ENCODE measurements at regions not wholly inside any gene's neighbourhood (a gene's known extent, or its start where the extent isn't known, plus 50 kb on each side); places are given as distances from the start of the nearest gene placed in this dataset.

GRCh38 chr6:82779041-82779440 is 286.6 kb downstream of the UBE3D start:
- Histone ChIP-seq H2BK5ac (ENCODE audit: low read depth, low read length, poor library complexity, severe bottlenecking) (no peak overlapping the region), H3K14ac (ENCODE audit: low read length in 2 of 2) (no peak overlapping the region), H4K8ac (ENCODE audit: low read length) (no peak overlapping the region), H3K79me1 (replicated peaks; ENCODE audit: low read length, poor library complexity, severe bottlenecking) (no peaks in the 10 kb centered on the region), H3K23ac (ENCODE audit: low read length in 2 of 2) (no peak overlapping the region), H2BK12ac (ENCODE audit: low read length in 2 of 2) (no peak overlapping the region), H2BK15ac (ENCODE audit: low read depth, poor library complexity, severe bottlenecking) (no peak overlapping the region), H3K9ac (ENCODE audit: low read length) (no peak overlapping the region), H2AK5ac (ENCODE audit: low read length, severe bottlenecking) (no peak overlapping the region), H3K27me3 (ENCODE audit: control insufficient read depth in 1 of 2, insufficient read depth in 1 of 2, low read length in 2 of 2) (no peaks in the 10 kb centered on the region), H3K18ac (ENCODE audit: low read depth in 1 of 2, low read length in 2 of 2) (no peak overlapping the region), H3K9me3 (ENCODE audit: control insufficient read depth, low read length) (no peaks in the 10 kb centered on the region), H3K4ac (ENCODE audit: low read depth in 1 of 2, low read length in 2 of 2) (no peak overlapping the region), H3K27ac (ENCODE audit: low read length, poor library complexity, severe bottlenecking) (no peak overlapping the region), H3K4me1 (ENCODE audit: control insufficient read depth, insufficient read depth, low read depth, low read length) (peaks cover 2% of the 10 kb centered on the region), H3K36me3 (ENCODE audit: control insufficient read depth in 1 of 2, insufficient read depth in 2 of 2, low read depth in 1 of 2, low read length in 2 of 2) (no peaks in the 10 kb centered on the region), H4K91ac (ENCODE audit: low read length) (no peak overlapping the region), H2BK120ac (ENCODE audit: low read depth, low read length) (no peak overlapping the region), H3K4me3 (ENCODE audit: insufficient read depth in 1 of 2, low read depth in 1 of 2, low read length in 2 of 2) (no peak overlapping the region), H3K4me2 (ENCODE audit: low read length, poor library complexity, severe bottlenecking) (no peak overlapping the region), H2AFZ (ENCODE audit: low read depth, low read length) (no peak overlapping the region)
- WGBS: 75% methylated on average over 2 of the region's 3 CpGs
- no peak for DNase-seq

- no peak overlapping the region for H3K14ac ChIP-seq (ENCODE audit: low read length in 2 of 2)
- H3K36me3 ChIP-seq (ENCODE audit: control insufficient read depth in 1 of 2, insufficient read depth in 2 of 2, low read depth in 1 of 2, low read length in 2 of 2): no peaks in the 10 kb centered on the region
- no peak overlapping the region for H2BK15ac ChIP-seq (ENCODE audit: low read depth, poor library complexity, severe bottlenecking)
- H3K4me1 ChIP-seq (ENCODE audit: control insufficient read depth, insufficient read depth, low read depth, low read length): peaks cover 2% of the 10 kb centered on the region
- H2BK5ac ChIP-seq (ENCODE audit: low read depth, low read length, poor library complexity, severe bottlenecking): no peak overlapping the region
- no peak overlapping the region for H3K9ac ChIP-seq (ENCODE audit: low read length)
- H3K27me3 ChIP-seq (ENCODE audit: control insufficient read depth in 1 of 2, insufficient read depth in 1 of 2, low read length in 2 of 2): no peaks in the 10 kb centered on the region
- H4K8ac ChIP-seq (ENCODE audit: low read length): no peak overlapping the region
- no peak overlapping the region for H2AK5ac ChIP-seq (ENCODE audit: low read length, severe bottlenecking)
- no peaks in the 10 kb centered on the region for H3K79me1 ChIP-seq (replicated peaks; ENCODE audit: low read length, poor library complexity, severe bottlenecking)
- no peak overlapping the region for H3K4ac ChIP-seq (ENCODE audit: low read depth in 1 of 2, low read length in 2 of 2)
- no peak for DNase-seq
- H3K4me3 ChIP-seq (ENCODE audit: insufficient read depth in 1 of 2, low read depth in 1 of 2, low read length in 2 of 2): no peak overlapping the region
- H2BK12ac ChIP-seq (ENCODE audit: low read length in 2 of 2): no peak overlapping the region
- H3K4me2 ChIP-seq (ENCODE audit: low read length, poor library complexity, severe bottlenecking): no peak overlapping the region
- no peak overlapping the region for H3K18ac ChIP-seq (ENCODE audit: low read depth in 1 of 2, low read length in 2 of 2)
- no peaks in the 10 kb centered on the region for H3K9me3 ChIP-seq (ENCODE audit: control insufficient read depth, low read length)
- H3K23ac ChIP-seq (ENCODE audit: low read length in 2 of 2): no peak overlapping the region
- H3K27ac ChIP-seq (ENCODE audit: low read length, poor library complexity, severe bottlenecking): no peak overlapping the region
- H4K91ac ChIP-seq (ENCODE audit: low read length): no peak overlapping the region
- no peak overlapping the region for H2AFZ ChIP-seq (ENCODE audit: low read depth, low read length)
- WGBS: 81% methylated on average over 1 of the region's 1 CpG
- H2BK120ac ChIP-seq (ENCODE audit: low read depth, low read length): no peak overlapping the region
Observed at GRCh38 chr6:82780334-82780733, 285.3 kb downstream of the UBE3D start.

- Histone ChIP-seq H4K8ac (ENCODE audit: low read length) (no peak overlapping the region), H4K91ac (ENCODE audit: low read length) (no peak overlapping the region), H3K4me3 (ENCODE audit: insufficient read depth in 1 of 2, low read depth in 1 of 2, low read length in 2 of 2) (no peak overlapping the region), H2BK15ac (ENCODE audit: low read depth, poor library complexity, severe bottlenecking) (no peak overlapping the region), H3K4me1 (ENCODE audit: control insufficient read depth, insufficient read depth, low read depth, low read length) (peaks cover 4% of the 10 kb centered on the region), H2BK120ac (ENCODE audit: low read depth, low read length) (no peak overlapping the region), H3K23ac (ENCODE audit: low read length in 2 of 2) (no peak overlapping the region), H2BK5ac (ENCODE audit: low read depth, low read length, poor library complexity, severe bottlenecking) (no peak overlapping the region), H3K9me3 (ENCODE audit: control insufficient read depth, low read length) (no peaks in the 10 kb centered on the region), H3K36me3 (ENCODE audit: control insufficient read depth in 1 of 2, insufficient read depth in 2 of 2, low read depth in 1 of 2, low read length in 2 of 2) (no peaks in the 10 kb centered on the region), H3K14ac (ENCODE audit: low read length in 2 of 2) (peak overlapping the region in 1 of 2 experiments; percentile 32), H2AK5ac (ENCODE audit: low read length, severe bottlenecking) (no peak overlapping the region), H3K27ac (ENCODE audit: low read length, poor library complexity, severe bottlenecking) (no peak overlapping the region), H3K18ac (ENCODE audit: low read depth in 1 of 2, low read length in 2 of 2) (no peak overlapping the region), H3K4me2 (ENCODE audit: low read length, poor library complexity, severe bottlenecking) (no peak overlapping the region), H3K9ac (ENCODE audit: low read length) (no peak overlapping the region), H2BK12ac (ENCODE audit: low read length in 2 of 2) (no peak overlapping the region), H3K79me1 (replicated peaks; ENCODE audit: low read length, poor library complexity, severe bottlenecking) (no peaks in the 10 kb centered on the region), H3K4ac (ENCODE audit: low read depth in 1 of 2, low read length in 2 of 2) (no peak overlapping the region), H3K27me3 (ENCODE audit: control insufficient read depth in 1 of 2, insufficient read depth in 1 of 2, low read length in 2 of 2) (no peaks in the 10 kb centered on the region), H2AFZ (ENCODE audit: low read depth, low read length) (no peak overlapping the region)
- DNase-seq: no peak
- 83% methylated on average over 2 of the region's 2 CpGs for WGBS
Observed at GRCh38 chr6:82781620-82782204, 283.9 kb downstream of the UBE3D start.

- Histone ChIP-seq H3K18ac (ENCODE audit: low read depth in 1 of 2, low read length in 2 of 2) (no peak overlapping the region), H3K36me3 (ENCODE audit: control insufficient read depth in 1 of 2, insufficient read depth in 2 of 2, low read depth in 1 of 2, low read length in 2 of 2) (no peaks in the 10 kb centered on the region), H3K9me3 (ENCODE audit: control insufficient read depth, low read length) (peaks cover 4% of the 10 kb centered on the region), H3K4ac (ENCODE audit: low read depth in 1 of 2, low read length in 2 of 2) (no peak overlapping the region), H2BK15ac (ENCODE audit: low read depth, poor library complexity, severe bottlenecking) (no peak overlapping the region), H3K23ac (ENCODE audit: low read length in 2 of 2) (no peak overlapping the region), H3K9ac (ENCODE audit: low read length) (no peak overlapping the region), H2AK5ac (ENCODE audit: low read length, severe bottlenecking) (no peak overlapping the region), H3K79me1 (replicated peaks; ENCODE audit: low read length, poor library complexity, severe bottlenecking) (no peaks in the 10 kb centered on the region), H2BK12ac (ENCODE audit: low read length in 2 of 2) (no peak overlapping the region), H2AFZ (ENCODE audit: low read depth, low read length) (no peak overlapping the region), H3K4me3 (ENCODE audit: insufficient read depth in 1 of 2, low read depth in 1 of 2, low read length in 2 of 2) (no peak overlapping the region), H3K27ac (ENCODE audit: low read length, poor library complexity, severe bottlenecking) (no peak overlapping the region), H4K8ac (ENCODE audit: low read length) (no peak overlapping the region), H3K14ac (ENCODE audit: low read length in 2 of 2) (no peak overlapping the region), H3K4me1 (ENCODE audit: control insufficient read depth, insufficient read depth, low read depth, low read length) (peaks cover 7% of the 10 kb centered on the region), H3K4me2 (ENCODE audit: low read length, poor library complexity, severe bottlenecking) (no peak overlapping the region), H2BK120ac (ENCODE audit: low read depth, low read length) (no peak overlapping the region), H4K91ac (ENCODE audit: low read length) (no peak overlapping the region), H3K27me3 (ENCODE audit: control insufficient read depth in 1 of 2, insufficient read depth in 1 of 2, low read length in 2 of 2) (no peaks in the 10 kb centered on the region), H2BK5ac (ENCODE audit: low read depth, low read length, poor library complexity, severe bottlenecking) (no peak overlapping the region)
- DNase-seq: no peak
- WGBS: 71% methylated on average over 3 of the region's 6 CpGs
Observed at GRCh38 chr6:82783587-82784236, 281.9 kb downstream of the UBE3D start.

Data from mesenchymal stem cell (in vitro differentiated cells and primary cell).